ENCODE measurements at regions not wholly inside any gene's neighbourhood (a gene's known extent, or its start where the extent isn't known, plus 50 kb on each side); places are given as distances from the start of the nearest gene placed in this dataset.

GRCh38 chr9:90057361-90057760, 452.5 kb downstream of the GADD45G start:
- ChIA-PET POLR2A (no interaction called here), CTCF (no interaction called here)
- H3K27me3 Mint-ChIP-seq (ENCODE audit: insufficient read depth, unreplicated experiment): no peaks in the 10 kb centered on the region

DNA sequence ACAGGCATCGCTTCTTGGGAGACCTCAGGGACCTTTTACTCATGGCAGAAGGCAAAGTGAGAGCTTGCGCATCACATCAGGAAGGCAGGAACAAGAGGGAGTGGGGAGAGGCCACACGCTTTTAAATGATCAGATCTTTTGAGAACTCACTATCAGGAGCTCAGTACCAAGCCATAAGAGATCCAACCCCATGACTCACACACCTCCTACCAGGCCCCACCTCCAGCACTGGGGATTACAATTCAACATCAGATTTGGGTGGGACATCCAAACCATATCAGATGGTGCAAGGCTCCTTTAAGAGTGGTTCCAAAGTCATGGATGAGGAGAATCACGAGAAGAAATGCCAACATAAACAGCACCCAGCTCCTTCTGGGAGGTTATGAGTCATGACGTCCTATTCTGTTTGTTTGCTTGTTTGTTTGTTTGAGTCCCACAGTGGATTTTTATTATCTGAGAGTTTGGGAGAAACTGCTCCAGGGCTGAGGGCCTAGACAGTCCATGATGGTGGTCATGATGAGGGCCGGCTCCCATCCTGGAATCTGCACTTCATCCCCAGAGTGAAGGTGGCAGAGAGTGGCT, 453.5 kb downstream of the GADD45G start:
- Histone ChIP-seq H3K4me1 (no peaks in the 10 kb centered on the region), H3K36me3 (ENCODE audit: control insufficient read depth, insufficient read depth, low read length) (no peaks in the 10 kb centered on the region), H3K9me3 (no peaks in the 10 kb centered on the region), H3K4me3 (ENCODE audit: low read depth, low read length) (no peak overlapping the region), H3K27me3 (replicated peaks; ENCODE audit: control insufficient read depth, insufficient read depth, low read length) (no peaks in the 10 kb centered on the region)
- TF ChIP-seq, protein P1, sequence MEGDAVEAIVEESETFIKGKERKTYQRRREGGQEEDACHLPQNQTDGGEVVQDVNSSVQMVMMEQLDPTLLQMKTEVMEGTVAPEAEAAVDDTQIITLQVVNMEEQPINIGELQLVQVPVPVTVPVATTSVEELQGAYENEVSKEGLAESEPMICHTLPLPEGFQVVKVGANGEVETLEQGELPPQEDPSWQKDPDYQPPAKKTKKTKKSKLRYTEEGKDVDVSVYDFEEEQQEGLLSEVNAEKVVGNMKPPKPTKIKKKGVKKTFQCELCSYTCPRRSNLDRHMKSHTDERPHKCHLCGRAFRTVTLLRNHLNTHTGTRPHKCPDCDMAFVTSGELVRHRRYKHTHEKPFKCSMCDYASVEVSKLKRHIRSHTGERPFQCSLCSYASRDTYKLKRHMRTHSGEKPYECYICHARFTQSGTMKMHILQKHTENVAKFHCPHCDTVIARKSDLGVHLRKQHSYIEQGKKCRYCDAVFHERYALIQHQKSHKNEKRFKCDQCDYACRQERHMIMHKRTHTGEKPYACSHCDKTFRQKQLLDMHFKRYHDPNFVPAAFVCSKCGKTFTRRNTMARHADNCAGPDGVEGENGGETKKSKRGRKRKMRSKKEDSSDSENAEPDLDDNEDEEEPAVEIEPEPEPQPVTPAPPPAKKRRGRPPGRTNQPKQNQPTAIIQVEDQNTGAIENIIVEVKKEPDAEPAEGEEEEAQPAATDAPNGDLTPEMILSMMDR (IDR thresholded peaks at IDR 0.05; ENCODE audit: insufficient read depth in 1 of 2, low read depth in 1 of 2, low read length in 1 of 2, severe bottlenecking in 1 of 2, unreplicated experiment in 1 of 2): no peak
- no TSS peak for BruUV-seq (replicated peaks)
- H3K4me3 Mint-ChIP-seq (ENCODE audit: unreplicated experiment): no peak overlapping the region
- ChIA-PET POLR2A (no interaction called here), CTCF (no interaction called here)
- no peaks in the 10 kb centered on the region for H3K36me3 Mint-ChIP-seq (ENCODE audit: insufficient read depth, unreplicated experiment)
- H3K27me3 Mint-ChIP-seq (ENCODE audit: insufficient read depth, unreplicated experiment): no peaks in the 10 kb centered on the region
- no peaks in the 10 kb centered on the region for H3K9me3 Mint-ChIP-seq (ENCODE audit: unreplicated experiment)
- H3K27ac Mint-ChIP-seq (ENCODE audit: unreplicated experiment): no peak overlapping the region
- DNase-seq: no peak
- intact Hi-C loops (cut with micrococcal nuclease; ENCODE audit: unreplicated experiment): no loop called here
- H3K4me1 Mint-ChIP-seq (ENCODE audit: low read depth, unreplicated experiment): peaks cover 9% of the 10 kb centered on the region

More at GRCh38 chr9:90057361-90057760, 452.5 kb downstream of the GADD45G start:
- no peak for DNase-seq
- Histone ChIP-seq H3K36me3 (ENCODE audit: control insufficient read depth, insufficient read depth, low read length) (no peaks in the 10 kb centered on the region), H3K9me3 (no peaks in the 10 kb centered on the region), H3K4me3 (ENCODE audit: low read depth, low read length) (no peak overlapping the region), H3K27me3 (replicated peaks; ENCODE audit: control insufficient read depth, insufficient read depth, low read length) (no peaks in the 10 kb centered on the region), H3K4me1 (no peaks in the 10 kb centered on the region)
- intact Hi-C loops (cut with micrococcal nuclease; ENCODE audit: unreplicated experiment): no loop called here
- H3K27ac Mint-ChIP-seq (ENCODE audit: unreplicated experiment): no peak overlapping the region
- no TSS peak for BruUV-seq (replicated peaks)
- TF ChIP-seq, protein P1 (IDR thresholded peaks at IDR 0.05; ENCODE audit: insufficient read depth in 1 of 2, low read depth in 1 of 2, low read length in 1 of 2, severe bottlenecking in 1 of 2, unreplicated experiment in 1 of 2): no peak
- H3K36me3 Mint-ChIP-seq (ENCODE audit: insufficient read depth, unreplicated experiment): no peaks in the 10 kb centered on the region
- H3K9me3 Mint-ChIP-seq (ENCODE audit: unreplicated experiment): no peaks in the 10 kb centered on the region
- H3K4me3 Mint-ChIP-seq (ENCODE audit: unreplicated experiment): no peak overlapping the region
- peaks cover 9% of the 10 kb centered on the region for H3K4me1 Mint-ChIP-seq (ENCODE audit: low read depth, unreplicated experiment)

- Mint-ChIP-seq H3K4me3 (ENCODE audit: unreplicated experiment) (no peak overlapping the region), H3K27ac (ENCODE audit: unreplicated experiment) (no peak overlapping the region), H3K36me3 (ENCODE audit: insufficient read depth, unreplicated experiment) (no peaks in the 10 kb centered on the region), H3K9me3 (ENCODE audit: unreplicated experiment) (no peaks in the 10 kb centered on the region), H3K4me1 (ENCODE audit: low read depth, unreplicated experiment) (peaks cover 9% of the 10 kb centered on the region), H3K27me3 (ENCODE audit: insufficient read depth, unreplicated experiment) (no peaks in the 10 kb centered on the region)
- BruUV-seq (replicated peaks): no TSS peak
- ChIA-PET CTCF (no interaction called here), POLR2A (no interaction called here)
- TF ChIP-seq, protein P1 (IDR thresholded peaks at IDR 0.05; ENCODE audit: insufficient read depth in 1 of 2, low read depth in 1 of 2, low read length in 1 of 2, severe bottlenecking in 1 of 2, unreplicated experiment in 1 of 2): no peak
- H3K36me3 ChIP-seq (ENCODE audit: control insufficient read depth, insufficient read depth, low read length): no peaks in the 10 kb centered on the region
- no peaks in the 10 kb centered on the region for H3K4me1 ChIP-seq
- H3K27me3 ChIP-seq (replicated peaks; ENCODE audit: control insufficient read depth, insufficient read depth, low read length): no peaks in the 10 kb centered on the region
- H3K9me3 ChIP-seq: no peaks in the 10 kb centered on the region
- intact Hi-C loops (cut with micrococcal nuclease; ENCODE audit: unreplicated experiment): no loop called here
- no peak for DNase-seq
- H3K4me3 ChIP-seq (ENCODE audit: low read depth, low read length): no peak overlapping the region
These were observed 454.6 kb downstream of the GADD45G start for GRCh38 chr9:90059436-90059835.

All from Caco-2 (cell line).